Neural cell (in vitro differentiated cells): ENCODE measurements at regions not wholly inside any gene's neighbourhood (a gene's known extent, or its start where the extent isn't known, plus 50 kb on each side); places are given as distances from the start of the nearest gene placed in this dataset.

Experiments
- EP300 ChIP-seq: fragments of 450-650 bp; conservative IDR thresholded peaks from 2 replicates; pipeline ENCODE4 v1.6.1; 2014; ENCODE audit warnings: antibody characterized with exemption, mild to moderate bottlenecking, moderate library complexity; ENCODE audit not compliant: poor library complexity, severe bottlenecking
- EZH2 ChIP-seq: fragments of 200-600, 300-800 bp; shearing (Covaris generic), sonication (generic); IDR thresholded peaks from 2 replicates; pipeline ENCODE4 v1.6.1; 2014; ENCODE audit warnings: antibody characterized with exemption, low read length, borderline replicate concordance, mild to moderate bottlenecking; ENCODE audit not compliant: insufficient read depth, poor library complexity, severe bottlenecking
- MXI1 ChIP-seq: fragments of 450-650 bp; conservative IDR thresholded peaks from 2 replicates; pipeline ENCODE4 v1.6.1; 2014; ENCODE audit warnings: antibody characterized with exemption, mild to moderate bottlenecking; ENCODE audit not compliant: poor library complexity, severe bottlenecking
- POLR2AphosphoS5 ChIP-seq: IDR thresholded peaks from 2 replicates; pipeline ENCODE4 v1.6.1; 2012
- RAD21 ChIP-seq: fragments of 450-650 bp; conservative IDR thresholded peaks from 2 replicates; pipeline ENCODE4 v1.6.1; 2014; ENCODE audit warnings: antibody characterized with exemption, mild to moderate bottlenecking, moderate library complexity
- TAF1 ChIP-seq: IDR thresholded peaks from 2 replicates; pipeline ENCODE4 v1.6.1; 2012; ENCODE audit warnings: low read depth
- TF ChIP-seq, protein P1 (sequence below): fragments of 450-650 bp; IDR thresholded peaks from 2 replicates; pipeline ENCODE4 v1.5.1; 2014; ENCODE audit warnings: antibody characterized with exemption, mild to moderate bottlenecking, moderate library complexity; ENCODE audit not compliant: poor library complexity, severe bottlenecking

DNA sequence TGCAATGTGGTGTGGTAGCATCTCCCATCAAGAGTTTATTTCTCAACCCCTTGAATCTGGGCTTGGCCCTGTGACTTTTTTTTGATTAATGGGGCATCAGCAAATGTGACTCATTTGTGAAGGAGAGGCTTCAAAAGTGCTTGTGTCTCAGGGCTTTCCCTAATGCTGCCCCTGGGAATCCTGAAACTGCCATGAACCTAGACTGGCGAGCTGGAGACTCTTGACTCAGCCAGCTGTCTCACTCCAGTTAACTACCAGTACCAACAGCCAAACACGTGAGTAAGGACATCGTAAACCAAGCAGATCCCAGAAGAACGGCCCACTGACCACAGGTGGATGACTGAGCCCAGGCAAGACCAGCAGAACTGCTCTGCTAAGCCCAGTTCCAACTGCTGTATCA is 72.8 kb upstream of the ADTRP start:
- TF ChIP-seq EZH2 (no peak), RAD21 (no peak), POLR2AphosphoS5 (no peak), EP300 (no peak), TAF1 (no peak), MXI1 (no peak)
- TF ChIP-seq, protein P1, sequence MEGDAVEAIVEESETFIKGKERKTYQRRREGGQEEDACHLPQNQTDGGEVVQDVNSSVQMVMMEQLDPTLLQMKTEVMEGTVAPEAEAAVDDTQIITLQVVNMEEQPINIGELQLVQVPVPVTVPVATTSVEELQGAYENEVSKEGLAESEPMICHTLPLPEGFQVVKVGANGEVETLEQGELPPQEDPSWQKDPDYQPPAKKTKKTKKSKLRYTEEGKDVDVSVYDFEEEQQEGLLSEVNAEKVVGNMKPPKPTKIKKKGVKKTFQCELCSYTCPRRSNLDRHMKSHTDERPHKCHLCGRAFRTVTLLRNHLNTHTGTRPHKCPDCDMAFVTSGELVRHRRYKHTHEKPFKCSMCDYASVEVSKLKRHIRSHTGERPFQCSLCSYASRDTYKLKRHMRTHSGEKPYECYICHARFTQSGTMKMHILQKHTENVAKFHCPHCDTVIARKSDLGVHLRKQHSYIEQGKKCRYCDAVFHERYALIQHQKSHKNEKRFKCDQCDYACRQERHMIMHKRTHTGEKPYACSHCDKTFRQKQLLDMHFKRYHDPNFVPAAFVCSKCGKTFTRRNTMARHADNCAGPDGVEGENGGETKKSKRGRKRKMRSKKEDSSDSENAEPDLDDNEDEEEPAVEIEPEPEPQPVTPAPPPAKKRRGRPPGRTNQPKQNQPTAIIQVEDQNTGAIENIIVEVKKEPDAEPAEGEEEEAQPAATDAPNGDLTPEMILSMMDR = no peak
